T47D (cell line): ENCODE measurements at regions not wholly inside any gene's neighbourhood (a gene's known extent, or its start where the extent isn't known, plus 50 kb on each side); places are given as distances from the start of the nearest gene placed in this dataset.
"Not testable (repeated sequence)": the region's sequence is repeated elsewhere in the genome, so short reads cannot be mapped to it uniquely, and the experiment has no call there.

Experiments used
- DNase-seq, 2 experiments: peaks; one replicate each; pipeline versions ENCODE4 v3.0.0 to v3.0.0-alpha.2; 2011 to 2012; ENCODE audit warnings: low read depth in 1 of 2, low spot score in 1 of 2
- JUND ChIP-seq: IDR thresholded peaks from 2 replicates; pipeline ENCODE4 v1.6.1; 2012; ENCODE audit warnings: low read depth
- in situ Hi-C: cut with HindIII; loops from 2 replicates; pipeline ENCODE4 v1.10.0; 2016; ENCODE audit warnings: low sequenced_read_pairs, low pct_unique_long_range_greater_than_20kb

DNA sequence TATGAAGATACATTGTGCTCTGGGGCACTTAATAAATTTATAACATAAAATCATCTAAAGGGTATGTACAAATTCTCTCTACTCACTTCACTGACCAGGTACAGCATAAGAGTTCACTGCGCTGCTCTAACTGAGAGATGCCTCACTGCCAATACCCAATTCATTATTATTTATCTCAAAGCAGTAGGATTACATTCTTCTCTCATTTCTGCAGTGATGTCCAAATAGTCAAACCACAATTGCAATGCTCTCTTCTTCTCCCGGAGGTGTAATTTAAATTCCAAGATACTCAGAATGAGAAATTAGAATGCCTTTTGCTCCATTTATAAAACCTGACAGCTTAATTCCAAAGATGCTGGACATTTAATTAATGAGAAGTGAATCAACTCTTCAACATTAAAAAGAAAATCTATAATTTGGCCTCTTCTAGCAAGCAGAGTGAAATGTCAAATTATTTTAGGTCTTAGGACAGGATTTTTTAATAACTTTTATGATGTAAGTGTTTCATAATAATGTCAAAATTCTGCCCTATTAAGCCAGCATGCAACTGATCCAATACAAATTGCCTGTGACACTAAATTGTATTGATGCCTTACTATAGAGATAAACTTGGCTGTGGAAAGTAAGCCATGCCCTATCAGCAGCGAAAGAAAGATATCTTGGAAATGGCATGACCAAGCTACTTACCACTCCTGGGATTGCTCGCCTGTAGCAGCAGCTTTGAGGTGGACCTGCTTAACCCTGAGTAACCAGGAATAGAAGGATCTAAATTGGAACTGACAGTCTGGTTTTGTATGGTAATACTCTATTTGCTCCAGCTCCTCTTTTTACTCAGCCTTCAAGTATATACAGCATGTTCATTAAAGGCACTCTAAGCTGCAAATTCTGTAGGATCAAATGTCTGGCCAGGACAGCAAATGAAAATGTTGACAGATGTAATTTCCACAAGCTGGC is 374.2 kb upstream of the TYRP1 start:
- DNase-seq = no peak
- TF ChIP-seq JUND = no peak
- in situ Hi-C loops = no loop called here

DNA sequence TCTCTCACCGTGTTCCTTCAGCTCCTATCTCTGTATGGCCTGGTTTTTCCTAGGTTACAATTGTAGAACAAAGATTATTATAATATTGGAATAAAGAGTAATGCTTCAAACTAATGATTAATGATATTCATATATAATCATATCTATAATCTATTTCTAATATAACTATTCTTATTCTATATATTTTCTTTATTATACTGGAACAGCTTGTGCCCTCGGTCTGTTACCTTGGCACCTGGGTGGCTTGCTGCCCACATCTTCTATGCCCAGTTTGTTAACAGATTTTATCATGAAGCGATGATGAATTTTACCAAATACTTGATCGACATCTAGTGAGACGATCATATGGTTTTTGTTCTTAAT is 363.6 kb upstream of the TYRP1 start:
- in situ Hi-C loops = no loop called here
- DNase-seq = no peak
- no peak for TF ChIP-seq JUND

GRCh38 chr9:12333966-12334365 is 359.2 kb upstream of the TYRP1 start:
- peak in 1 of 2 experiments; percentile 11 for DNase-seq
- in situ Hi-C loops = not testable (repeated sequence)

DNA sequence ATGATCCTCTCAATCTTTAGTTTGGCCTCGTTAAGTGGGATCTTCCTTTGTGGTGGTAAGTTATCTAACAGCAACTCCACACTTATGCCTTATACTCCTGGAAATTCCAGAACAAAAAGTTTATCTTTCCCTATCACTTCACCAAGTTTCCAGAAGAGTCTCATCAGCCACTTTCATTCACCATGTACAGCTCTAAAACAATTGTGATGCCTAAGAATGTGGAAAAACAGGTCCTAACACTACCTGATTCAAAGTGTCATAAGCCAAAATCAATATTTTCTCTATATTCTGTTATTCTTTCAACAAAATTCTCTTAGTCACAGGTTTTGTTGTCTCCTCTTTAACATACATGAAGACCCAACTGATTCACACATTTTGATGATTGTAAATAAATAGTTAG is 342.4 kb upstream of the TYRP1 start:
- DNase-seq = peak in 1 of 2 experiments; percentile 26
- in situ Hi-C loops = no loop called here
- no peak for TF ChIP-seq JUND

DNA sequence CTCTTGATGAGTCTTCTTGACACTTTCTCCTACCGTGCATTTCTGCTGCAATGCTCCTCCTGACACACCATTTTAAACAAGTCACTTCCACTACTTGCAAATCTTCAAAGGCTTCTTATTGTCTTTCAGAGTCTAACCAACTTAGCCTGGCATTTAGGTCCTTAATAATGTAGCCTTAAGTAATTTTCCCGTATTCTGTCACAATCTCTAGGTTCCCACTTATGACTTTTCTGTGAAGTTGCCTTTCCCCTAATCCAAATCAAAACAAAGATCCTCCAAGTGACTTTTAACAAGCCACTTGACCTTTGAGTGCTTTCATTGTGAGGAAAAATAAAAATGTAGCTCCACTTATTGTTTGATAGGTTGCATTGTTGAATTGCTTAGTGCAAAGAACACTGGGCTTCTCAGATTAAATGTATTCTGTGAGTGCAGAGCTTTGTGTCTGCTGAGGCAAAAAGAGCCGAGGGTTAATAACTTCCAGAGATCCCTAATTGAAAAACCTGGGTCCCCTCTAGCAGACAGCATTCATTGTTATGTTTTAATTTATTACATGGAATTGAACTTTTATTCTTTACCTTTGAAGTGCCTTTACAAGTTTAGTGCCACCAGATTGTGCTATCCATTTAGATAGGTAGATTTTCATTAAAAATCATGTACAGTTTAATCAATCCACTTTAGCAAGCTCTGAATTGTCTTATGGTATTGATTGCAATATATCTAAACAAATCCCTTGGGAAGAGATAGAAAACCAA is 341.7 kb upstream of the TYRP1 start:
- in situ Hi-C loops = no loop called here
- TF ChIP-seq JUND = no peak
- DNase-seq = no peak

DNA sequence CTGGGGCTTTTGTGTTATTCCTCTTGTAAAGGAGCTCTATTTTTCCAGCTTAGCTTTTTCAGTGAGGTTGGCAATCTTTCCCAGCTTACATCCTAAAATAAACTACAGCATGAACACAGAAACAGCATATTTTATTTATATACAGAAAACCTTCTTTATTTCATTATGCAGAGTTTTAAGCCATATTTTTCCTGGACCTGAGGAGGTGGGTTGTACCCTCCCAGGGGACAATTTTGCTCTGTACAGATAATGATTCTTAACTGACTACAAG is 341.2 kb upstream of the TYRP1 start:
- in situ Hi-C loops = no loop called here
- DNase-seq = no peak
- no peak for TF ChIP-seq JUND

DNA sequence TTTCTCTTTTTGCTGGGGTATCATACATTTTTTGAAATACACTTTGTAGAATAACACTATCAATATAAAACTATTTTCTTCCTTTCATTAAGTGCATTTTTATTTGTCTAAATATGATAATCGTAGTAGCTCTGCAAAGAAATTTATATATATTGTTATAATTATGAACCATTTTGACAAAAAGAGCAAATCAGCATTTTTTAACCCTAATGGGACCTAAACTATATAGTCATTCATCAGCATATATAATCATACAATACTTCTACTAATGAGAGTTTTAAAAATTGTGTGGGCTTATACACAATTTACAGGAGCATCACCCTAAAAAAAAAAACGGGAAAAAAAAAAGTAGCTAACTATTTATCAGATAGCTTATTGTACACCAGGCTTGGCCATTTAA is 329.7 kb upstream of the TYRP1 start:
- no peak for TF ChIP-seq JUND
- in situ Hi-C loops = no loop called here
- no peak for DNase-seq

GRCh38 chr9:12368569-12368968 is 324.6 kb upstream of the TYRP1 start:
- DNase-seq = no peak
- no peak for TF ChIP-seq JUND
- in situ Hi-C loops = no loop called here

DNA sequence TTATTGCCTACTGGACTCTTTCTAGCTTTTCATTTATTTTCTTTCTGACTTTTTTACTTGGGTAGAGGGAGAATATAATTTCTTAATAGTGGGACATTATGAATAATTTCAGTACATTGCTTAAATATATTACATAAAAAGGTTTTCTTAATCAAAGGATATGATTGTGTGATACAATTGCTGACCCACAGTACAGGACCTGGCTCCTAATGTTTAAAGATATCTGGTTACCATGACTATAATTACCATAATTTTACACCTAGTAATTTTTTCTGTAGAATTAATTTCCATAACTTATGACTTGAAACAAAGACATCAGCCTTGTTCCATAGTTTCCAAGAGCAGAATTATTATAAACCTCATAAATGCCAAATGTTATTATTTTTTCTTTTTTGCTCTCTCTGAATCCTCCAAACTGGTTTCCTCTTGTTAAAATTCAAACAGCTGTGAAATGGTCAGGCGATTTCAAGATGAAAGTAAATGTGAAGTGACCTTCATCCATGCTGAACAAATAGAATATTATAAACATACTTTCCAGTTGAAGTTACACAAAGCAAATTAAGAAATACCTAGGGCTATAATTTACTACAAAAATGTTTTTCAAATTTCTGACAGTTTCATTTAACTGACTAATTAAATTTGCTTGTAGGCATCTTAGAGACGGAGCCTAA is 301.2 kb upstream of the TYRP1 start:
- in situ Hi-C loops = no loop called here
- no peak for DNase-seq
- TF ChIP-seq JUND = no peak

DNA sequence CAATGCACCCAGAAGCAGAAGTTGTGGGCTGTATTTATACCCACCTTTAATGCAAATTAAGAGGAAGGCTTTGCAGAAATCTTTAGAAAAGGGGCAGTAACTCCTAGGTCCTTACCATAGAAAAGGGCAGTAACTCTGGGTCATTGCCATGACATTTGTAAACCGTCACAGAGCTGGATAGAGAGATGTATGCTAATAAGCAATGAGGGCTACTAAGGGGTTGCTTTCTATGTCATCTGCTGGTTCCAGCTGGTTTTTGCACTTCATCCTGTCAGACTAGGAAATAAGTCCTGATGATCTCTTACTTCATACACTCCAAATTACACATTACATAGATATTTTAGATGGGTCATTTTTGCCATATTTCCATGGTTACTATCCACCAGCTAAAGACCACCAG is 299.1 kb upstream of the TYRP1 start:
- DNase-seq = no peak
- in situ Hi-C loops = no loop called here
- TF ChIP-seq JUND = no peak

DNA sequence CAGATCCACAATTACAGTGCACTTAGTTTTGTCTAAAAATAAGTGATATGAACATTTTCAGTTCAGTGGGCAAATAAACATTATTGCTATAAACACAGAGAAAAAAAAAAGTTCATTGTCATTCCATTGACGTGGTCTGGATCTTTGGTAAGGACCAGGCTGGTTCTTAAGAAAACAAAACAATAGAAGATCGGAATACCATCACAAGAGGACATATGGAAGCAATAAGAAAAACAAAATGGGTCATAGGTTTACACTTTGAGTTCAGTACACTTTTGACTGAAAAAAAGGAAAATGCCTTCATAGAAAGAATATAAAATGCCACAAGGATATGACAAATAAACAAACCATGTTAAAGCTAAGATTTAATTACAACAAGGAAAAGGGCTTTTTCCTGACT is 289.5 kb upstream of the TYRP1 start:
- TF ChIP-seq JUND = no peak
- DNase-seq = no peak
- in situ Hi-C loops = no loop called here

GRCh38 chr9:12413986-12414385 is 279.2 kb upstream of the TYRP1 start:
- TF ChIP-seq JUND = no peak
- in situ Hi-C loops = no loop called here
- DNase-seq = no peak

- peak in 1 of 2 experiments; percentile 71 for DNase-seq
- no peak for TF ChIP-seq JUND
- in situ Hi-C loops = no loop called here
Measured at GRCh38 chr9:12414514-12414913, 278.7 kb upstream of the TYRP1 start.
